ENCODE measurements at regions not wholly inside any gene's neighbourhood (a gene's known extent, or its start where the extent isn't known, plus 50 kb on each side); places are given as distances from the start of the nearest gene placed in this dataset.
"Not testable (repeated sequence)": the region's sequence is repeated elsewhere in the genome, so short reads cannot be mapped to it uniquely, and the experiment has no call there.

DNA sequence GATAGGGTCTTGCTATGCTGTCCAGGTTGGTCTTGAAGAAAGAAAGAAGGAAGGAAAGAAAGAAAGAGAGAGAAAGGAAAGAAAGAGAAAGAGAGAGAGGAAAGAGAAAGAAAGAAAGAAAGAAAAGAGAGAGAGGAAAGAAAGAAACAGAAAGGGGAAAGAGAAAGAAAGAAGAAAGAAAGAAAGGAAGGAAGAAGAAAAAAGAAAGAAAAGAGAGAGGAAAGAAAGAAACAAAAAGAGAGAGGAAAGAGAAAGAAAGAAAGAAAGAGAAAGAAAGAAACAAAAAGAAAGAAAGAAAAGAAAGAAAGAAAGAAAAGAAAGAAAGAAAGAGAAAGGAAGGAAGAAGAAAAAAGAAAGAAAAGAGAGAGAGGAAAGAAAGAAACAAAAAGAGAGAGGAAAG lies 95.8 kb upstream of the SHOX start:
- Histone ChIP-seq H3K27me3 (no peaks in the 10 kb centered on the region), H3K4me3 (no peak overlapping the region), H3K4me1 (no peaks in the 10 kb centered on the region), H3K9me3 (no peaks in the 10 kb centered on the region), H3K27ac (no peak overlapping the region), H3K36me3 (no peaks in the 10 kb centered on the region)
- DNase-seq = no peak
- no peak for TF ChIP-seq CTCF (IDR thresholded peaks at IDR 0.05)
- TF ChIP-seq EP300 (IDR thresholded peaks at IDR 0.05) = no peak
- no peak for TF ChIP-seq POLR2AphosphoS5 (IDR thresholded peaks at IDR 0.05)
- TF ChIP-seq POLR2A (IDR thresholded peaks at IDR 0.05) = no peak
- intact Hi-C loops (cut with DNase I) = no loop called here

DNA sequence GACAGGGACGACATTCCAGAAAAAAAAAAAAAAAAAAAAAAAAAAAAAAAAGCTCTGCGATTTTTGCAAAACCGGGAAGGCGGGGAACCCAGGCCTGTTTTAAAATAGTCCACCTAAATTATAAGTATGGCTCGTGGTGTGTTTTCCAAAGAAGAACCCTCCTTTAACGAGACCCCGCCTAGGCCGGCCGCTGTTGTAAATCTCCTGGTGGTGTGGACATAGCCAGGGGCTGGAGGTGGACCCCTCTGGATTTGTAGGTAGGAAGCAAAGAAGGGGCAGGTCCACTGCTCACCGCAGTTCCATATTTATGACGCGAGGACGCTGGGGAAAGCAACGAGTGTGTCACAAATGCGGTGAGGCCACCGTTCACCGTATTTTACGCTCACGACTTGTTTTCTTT lies 94.0 kb upstream of the SHOX start:
- intact Hi-C loops (cut with DNase I) = no loop called here
- no peak for DNase-seq
- Histone ChIP-seq H3K27me3 (no peaks in the 10 kb centered on the region), H3K27ac (no peak overlapping the region), H3K9me3 (no peaks in the 10 kb centered on the region), H3K4me3 (no peak overlapping the region), H3K36me3 (no peaks in the 10 kb centered on the region), H3K4me1 (no peaks in the 10 kb centered on the region)
- WGBS, 2 donors = 91 to 94% methylated on average over 19 of the region's 19 CpGs
- no peak for TF ChIP-seq POLR2AphosphoS5 (IDR thresholded peaks at IDR 0.05)
- TF ChIP-seq EP300 (IDR thresholded peaks at IDR 0.05) = no peak
- no peak for TF ChIP-seq POLR2A (IDR thresholded peaks at IDR 0.05)

- H3K9me3 ChIP-seq = no peaks in the 10 kb centered on the region
- no peaks in the 10 kb centered on the region for H3K36me3 ChIP-seq
- no peaks in the 10 kb centered on the region for H3K27me3 ChIP-seq
- TF ChIP-seq CTCF (IDR thresholded peaks at IDR 0.05) = no peak
- TF ChIP-seq POLR2A (IDR thresholded peaks at IDR 0.05) = no peak
- no peak for TF ChIP-seq POLR2AphosphoS5 (IDR thresholded peaks at IDR 0.05)
- TF ChIP-seq EP300 (IDR thresholded peaks at IDR 0.05) = no peak
- no peaks in the 10 kb centered on the region for H3K4me1 ChIP-seq
- H3K4me3 ChIP-seq = no peak overlapping the region
- intact Hi-C loops (cut with DNase I) = no loop called here
- no peak for DNase-seq
- 89 to 92% methylated on average over 18 of the region's 18 CpGs for WGBS, 2 donors
- H3K27ac ChIP-seq = no peak overlapping the region
These were observed 93.4 kb upstream of the SHOX start for GRCh38 chrX:537151-537550.

GRCh38 chrX:538311-538710 lies 92.3 kb upstream of the SHOX start:
- H3K4me3 ChIP-seq = no peak overlapping the region
- no peaks in the 10 kb centered on the region for H3K9me3 ChIP-seq
- no peak for TF ChIP-seq POLR2AphosphoS5 (IDR thresholded peaks at IDR 0.05)
- H3K27me3 ChIP-seq = no peaks in the 10 kb centered on the region
- 85 to 86% methylated on average over 11 of the region's 11 CpGs for WGBS, 2 donors
- H3K4me1 ChIP-seq = no peaks in the 10 kb centered on the region
- intact Hi-C loops (cut with DNase I) = no loop called here
- H3K36me3 ChIP-seq = no peaks in the 10 kb centered on the region
- DNase-seq = no peak
- no peak overlapping the region for H3K27ac ChIP-seq

- intact Hi-C loops (cut with DNase I); H3K27ac ChIP-seq; H3K9me3 ChIP-seq; DNase-seq; H3K27me3 ChIP-seq; H3K4me3 ChIP-seq; H3K36me3 ChIP-seq; H3K4me1 ChIP-seq: not testable (repeated sequence)
- WGBS, 2 donors = 86 to 93% methylated on average over 10 of the region's 10 CpGs
These were observed 89.6 kb upstream of the SHOX start for GRCh38 chrX:541006-541405.

DNA sequence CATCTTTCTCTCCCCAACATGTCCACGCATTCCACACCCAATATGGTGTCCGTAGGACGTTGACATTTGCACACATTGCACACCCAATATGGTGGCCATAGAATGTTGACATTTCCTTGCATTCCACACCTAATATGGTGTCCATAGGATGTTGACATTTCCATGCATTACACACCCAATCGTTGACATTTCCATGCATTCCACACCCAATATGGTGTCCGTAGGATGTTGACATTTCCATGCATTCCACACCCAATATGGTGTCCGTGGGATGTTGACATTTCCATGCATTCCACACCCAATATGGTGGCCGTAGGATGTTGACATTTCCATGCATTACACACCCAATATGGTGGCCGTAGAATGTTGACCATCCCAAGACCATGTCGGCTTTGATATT lies 88.4 kb upstream of the SHOX start:
- intact Hi-C loops (cut with DNase I) = no loop called here
- H3K4me1 ChIP-seq = no peaks in the 10 kb centered on the region
- no peaks in the 10 kb centered on the region for H3K36me3 ChIP-seq
- 82 to 90% methylated on average over 9 of the region's 9 CpGs for WGBS, 2 donors
- peaks cover 0 to 8% (median 0%) of the 10 kb centered on the region in 3 donors for H3K27me3 ChIP-seq
- peaks cover 0 to 4% (median 0%) of the 10 kb centered on the region in 4 donors for H3K9me3 ChIP-seq
- DNase-seq = no peak
- no peak for TF ChIP-seq POLR2A (IDR thresholded peaks at IDR 0.05)
- TF ChIP-seq POLR2AphosphoS5 (IDR thresholded peaks at IDR 0.05) = no peak
- no peak for TF ChIP-seq CTCF (IDR thresholded peaks at IDR 0.05)
- H3K4me3 ChIP-seq = no peak overlapping the region
- no peak overlapping the region for H3K27ac ChIP-seq

Measured in sigmoid colon (tissue), 6 donors.